ENCODE measurements at regions not wholly inside any gene's neighbourhood (a gene's known extent, or its start where the extent isn't known, plus 50 kb on each side); places are given as distances from the start of the nearest gene placed in this dataset.
A peak's percentile ranks its signal among the peaks of the same experiment; 100 is the strongest.

DNA sequence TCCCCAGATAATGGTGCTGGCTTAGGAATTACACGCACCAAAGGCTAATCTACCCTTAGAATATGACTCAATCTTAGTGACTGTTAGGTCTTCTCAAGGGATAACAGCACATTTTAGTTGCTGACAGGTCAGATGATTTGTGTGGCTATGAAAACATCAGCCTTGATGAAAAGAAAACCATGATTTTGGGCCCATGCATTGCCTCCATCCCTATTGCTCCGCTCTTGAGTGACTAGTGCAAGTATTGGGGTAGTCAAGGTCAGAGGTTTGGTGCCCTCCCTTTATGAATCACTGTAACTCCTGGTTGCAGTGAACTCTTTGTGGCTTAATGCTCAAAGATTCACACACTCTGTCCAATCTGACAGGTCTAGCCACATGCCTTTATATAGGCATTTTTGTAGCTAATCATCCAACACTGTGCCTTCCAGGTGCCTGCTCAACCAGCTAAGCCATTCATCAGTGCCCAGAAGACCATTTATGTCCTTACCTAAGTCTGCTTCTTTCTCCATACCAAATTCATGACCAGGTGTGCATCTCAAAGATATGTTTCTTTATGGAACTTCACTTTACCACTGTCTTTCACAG lies 251.6 kb downstream of the KCNJ2 start:
- no peak for TF ChIP-seq CTCF (IDR thresholded peaks at IDR 0.05; ENCODE audit: insufficient read depth, low read depth, low read length, missing control alignments)
- H3K4me3 ChIP-seq (ENCODE audit: low read length): no peak overlapping the region
- DNase-seq (ENCODE audit: low read depth): peak; percentile 30

GRCh38 chr17:70422862-70423261 lies 253.5 kb downstream of the KCNJ2 start:
- no peak for TF ChIP-seq CTCF (IDR thresholded peaks at IDR 0.05; ENCODE audit: insufficient read depth, low read depth, low read length, missing control alignments)
- no peak for DNase-seq (ENCODE audit: low read depth)
- H3K4me3 ChIP-seq (ENCODE audit: low read length): no peak overlapping the region

DNA sequence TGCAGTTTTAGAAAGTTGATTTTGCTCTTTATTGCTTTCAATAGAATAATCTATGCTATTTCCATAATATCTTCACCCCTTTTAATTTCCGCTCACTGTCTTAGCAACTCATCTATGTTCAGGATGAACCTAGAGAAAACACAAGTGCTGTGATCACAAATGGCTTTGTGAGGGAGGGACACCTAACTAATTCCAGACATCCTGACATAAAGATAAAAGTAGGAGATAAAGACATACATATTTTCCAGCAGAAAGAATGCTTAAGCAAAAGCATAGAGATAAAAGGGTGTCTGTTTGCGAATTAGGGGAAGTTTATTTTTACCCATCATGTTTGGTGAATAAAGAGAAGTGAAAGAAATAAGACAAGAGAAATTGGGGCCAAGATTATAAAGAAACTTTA lies 254.2 kb downstream of the KCNJ2 start:
- no peak for TF ChIP-seq CTCF (IDR thresholded peaks at IDR 0.05; ENCODE audit: insufficient read depth, low read depth, low read length, missing control alignments)
- no peak overlapping the region for H3K4me3 ChIP-seq (ENCODE audit: low read length)
- no peak for DNase-seq (ENCODE audit: low read depth)

GRCh38 chr17:70426752-70427151 lies 257.4 kb downstream of the KCNJ2 start:
- DNase-seq (ENCODE audit: low read depth): no peak
- TF ChIP-seq CTCF (IDR thresholded peaks at IDR 0.05; ENCODE audit: insufficient read depth, low read depth, low read length, missing control alignments): no peak

GRCh38 chr17:70434536-70435490 lies 265.5 kb downstream of the KCNJ2 start:
- no peak overlapping the region for H3K4me3 ChIP-seq (ENCODE audit: low read length)
- TF ChIP-seq CTCF (IDR thresholded peaks at IDR 0.05; ENCODE audit: insufficient read depth, low read depth, low read length, missing control alignments): no peak

More at GRCh38 chr17:70426752-70427151, 257.4 kb downstream of the KCNJ2 start:
- H3K4me3 ChIP-seq (ENCODE audit: low read length): no peak overlapping the region

DNA sequence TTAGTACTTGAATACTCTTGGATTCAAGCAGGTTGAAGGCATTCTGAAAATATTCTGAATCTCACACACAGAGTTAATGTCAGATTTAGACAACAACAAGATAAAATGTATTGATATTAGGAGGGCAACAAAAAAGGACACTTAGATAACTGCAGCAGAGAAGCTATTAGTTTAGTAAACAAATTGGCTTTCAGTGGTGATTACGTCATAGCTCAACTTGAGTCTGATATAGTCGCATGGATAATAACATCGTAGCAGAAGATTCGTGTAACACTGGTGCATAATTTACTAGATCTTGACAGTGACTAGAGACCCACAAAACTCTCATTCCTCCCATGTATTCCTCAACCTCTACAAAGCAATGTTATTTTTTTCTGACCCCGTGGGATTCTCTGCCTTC lies 268.3 kb downstream of the KCNJ2 start:
- no peak for DNase-seq (ENCODE audit: low read depth)
- no peak overlapping the region for H3K4me3 ChIP-seq (ENCODE audit: low read length)
- no peak for TF ChIP-seq CTCF (IDR thresholded peaks at IDR 0.05; ENCODE audit: insufficient read depth, low read depth, low read length, missing control alignments)

More at GRCh38 chr17:70434536-70435490, 265.5 kb downstream of the KCNJ2 start:
- DNase-seq (ENCODE audit: low read depth): no peak
